Mammary epithelial cell (primary cell): ENCODE measurements at regions not wholly inside any gene's neighbourhood (a gene's known extent, or its start where the extent isn't known, plus 50 kb on each side); places are given as distances from the start of the nearest gene placed in this dataset.

ENCODE experiments used
- EZH2 ChIP-seq: IDR thresholded peaks from 2 replicates; pipeline ENCODE4 v1.6.1; 2012; ENCODE audit warnings: low read length, inconsistent platforms, borderline replicate concordance
- TF ChIP-seq, protein P1 (sequence below), 2 donors: IDR thresholded peaks in 1 of 2; conservative IDR thresholded peaks in 1 of 2; 2 replicates each; pipeline ENCODE4 v1.5.1; 2011 to 2012; ENCODE audit warnings: inconsistent platforms in 2 of 2, low read length in 2 of 2, mild to moderate bottlenecking in 2 of 2, control low read depth in 1 of 2, low read depth in 1 of 2; ENCODE audit not compliant: insufficient read depth in 1 of 2; ENCODE audit errors: extremely low read depth in 1 of 2

GRCh38 chr12:105892362-105892910, 246.3 kb downstream of the NUAK1 start:
- TF ChIP-seq, protein P1, sequence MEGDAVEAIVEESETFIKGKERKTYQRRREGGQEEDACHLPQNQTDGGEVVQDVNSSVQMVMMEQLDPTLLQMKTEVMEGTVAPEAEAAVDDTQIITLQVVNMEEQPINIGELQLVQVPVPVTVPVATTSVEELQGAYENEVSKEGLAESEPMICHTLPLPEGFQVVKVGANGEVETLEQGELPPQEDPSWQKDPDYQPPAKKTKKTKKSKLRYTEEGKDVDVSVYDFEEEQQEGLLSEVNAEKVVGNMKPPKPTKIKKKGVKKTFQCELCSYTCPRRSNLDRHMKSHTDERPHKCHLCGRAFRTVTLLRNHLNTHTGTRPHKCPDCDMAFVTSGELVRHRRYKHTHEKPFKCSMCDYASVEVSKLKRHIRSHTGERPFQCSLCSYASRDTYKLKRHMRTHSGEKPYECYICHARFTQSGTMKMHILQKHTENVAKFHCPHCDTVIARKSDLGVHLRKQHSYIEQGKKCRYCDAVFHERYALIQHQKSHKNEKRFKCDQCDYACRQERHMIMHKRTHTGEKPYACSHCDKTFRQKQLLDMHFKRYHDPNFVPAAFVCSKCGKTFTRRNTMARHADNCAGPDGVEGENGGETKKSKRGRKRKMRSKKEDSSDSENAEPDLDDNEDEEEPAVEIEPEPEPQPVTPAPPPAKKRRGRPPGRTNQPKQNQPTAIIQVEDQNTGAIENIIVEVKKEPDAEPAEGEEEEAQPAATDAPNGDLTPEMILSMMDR (conservative IDR thresholded peaks at IDR 0.05 in 1 of 2, IDR thresholded peaks at IDR 0.05 in 1 of 2; ENCODE audit: extremely low read depth in 1 of 2, insufficient read depth in 1 of 2, low read depth in 1 of 2, low read length in 2 of 2): no peak
- TF ChIP-seq EZH2: no peak
